Adrenal gland (tissue), 5 donors: ENCODE measurements at regions not wholly inside any gene's neighbourhood (a gene's known extent, or its start where the extent isn't known, plus 50 kb on each side); places are given as distances from the start of the nearest gene placed in this dataset.

Experiments
- POLR2A ChIP-seq, 2 donors: fragments of 450-650 bp; IDR thresholded peaks; one replicate each; pipeline ENCODE4 v1.6.1; 2017; ENCODE audit warnings: antibody characterized with exemption in 2 of 2, mild to moderate bottlenecking in 2 of 2, moderate library complexity in 1 of 2
- TF ChIP-seq, protein P1 (sequence below), 6 experiments: fragments of 450-650 bp in 4 of 6; fragments of 200-600 bp in 2 of 6; sonication (generic) in 1 of 6; IDR thresholded peaks; 1 replicate in 5 of 6; 2 replicates in 1 of 6; pipeline versions ENCODE4 v1.5.1 to v1.8.0; 2016 to 2021; ENCODE audit warnings: antibody characterized with exemption in 6 of 6, mild to moderate bottlenecking in 2 of 6, moderate library complexity in 1 of 6
- donor health status: DM: no; HTN: no; CAD: no.

DNA sequence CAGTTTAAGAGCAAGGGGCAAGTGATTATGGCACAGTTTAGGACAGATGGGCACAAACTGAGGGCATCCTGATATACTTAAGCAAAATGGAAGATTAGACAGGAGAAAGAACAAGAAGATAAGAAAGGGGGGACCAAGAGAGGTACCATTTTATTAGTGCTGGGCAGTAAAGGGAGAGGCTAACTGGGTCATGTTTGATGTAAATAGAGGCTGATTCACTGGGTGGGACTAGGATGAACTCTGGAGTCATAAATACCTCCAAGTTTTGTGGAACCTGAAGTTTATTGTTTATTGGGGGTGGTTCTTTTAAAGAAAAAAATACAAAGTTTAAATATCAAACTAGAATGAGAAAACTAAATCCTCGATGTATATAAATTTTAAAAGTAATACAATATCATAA, 1067.2 kb upstream of the GYPC start:
- TF ChIP-seq, protein P1, sequence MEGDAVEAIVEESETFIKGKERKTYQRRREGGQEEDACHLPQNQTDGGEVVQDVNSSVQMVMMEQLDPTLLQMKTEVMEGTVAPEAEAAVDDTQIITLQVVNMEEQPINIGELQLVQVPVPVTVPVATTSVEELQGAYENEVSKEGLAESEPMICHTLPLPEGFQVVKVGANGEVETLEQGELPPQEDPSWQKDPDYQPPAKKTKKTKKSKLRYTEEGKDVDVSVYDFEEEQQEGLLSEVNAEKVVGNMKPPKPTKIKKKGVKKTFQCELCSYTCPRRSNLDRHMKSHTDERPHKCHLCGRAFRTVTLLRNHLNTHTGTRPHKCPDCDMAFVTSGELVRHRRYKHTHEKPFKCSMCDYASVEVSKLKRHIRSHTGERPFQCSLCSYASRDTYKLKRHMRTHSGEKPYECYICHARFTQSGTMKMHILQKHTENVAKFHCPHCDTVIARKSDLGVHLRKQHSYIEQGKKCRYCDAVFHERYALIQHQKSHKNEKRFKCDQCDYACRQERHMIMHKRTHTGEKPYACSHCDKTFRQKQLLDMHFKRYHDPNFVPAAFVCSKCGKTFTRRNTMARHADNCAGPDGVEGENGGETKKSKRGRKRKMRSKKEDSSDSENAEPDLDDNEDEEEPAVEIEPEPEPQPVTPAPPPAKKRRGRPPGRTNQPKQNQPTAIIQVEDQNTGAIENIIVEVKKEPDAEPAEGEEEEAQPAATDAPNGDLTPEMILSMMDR (IDR thresholded peaks at IDR 0.05): no peak
- no peak for TF ChIP-seq POLR2A (IDR thresholded peaks at IDR 0.05)
